Sigmoid colon (tissue), 4 donors: ENCODE measurements at regions not wholly inside any gene's neighbourhood (a gene's known extent, or its start where the extent isn't known, plus 50 kb on each side); places are given as distances from the start of the nearest gene placed in this dataset.

Experiments used
- CTCF ChIP-seq, 4 experiments: fragments of 450-650 bp in 3 of 4; fragments of 200-600 bp in 1 of 4; IDR thresholded peaks; one replicate each; pipeline ENCODE4 v1.5.1; 2016 to 2019; ENCODE audit warnings: antibody characterized with exemption in 4 of 4, mild to moderate bottlenecking in 3 of 4, moderate library complexity in 2 of 4
- EP300 ChIP-seq, 4 donors: sonication (generic); formaldehyde crosslinking; IDR thresholded peaks; one replicate each; pipeline ENCODE4 v1.6.1; 2017; ENCODE audit warnings: antibody characterized with exemption in 4 of 4
- POLR2A ChIP-seq, 2 donors: fragments of 450-650 bp; IDR thresholded peaks; one replicate each; pipeline ENCODE4 v1.6.1; 2016; ENCODE audit warnings: antibody characterized with exemption in 2 of 2, mild to moderate bottlenecking in 2 of 2, moderate library complexity in 2 of 2

DNA sequence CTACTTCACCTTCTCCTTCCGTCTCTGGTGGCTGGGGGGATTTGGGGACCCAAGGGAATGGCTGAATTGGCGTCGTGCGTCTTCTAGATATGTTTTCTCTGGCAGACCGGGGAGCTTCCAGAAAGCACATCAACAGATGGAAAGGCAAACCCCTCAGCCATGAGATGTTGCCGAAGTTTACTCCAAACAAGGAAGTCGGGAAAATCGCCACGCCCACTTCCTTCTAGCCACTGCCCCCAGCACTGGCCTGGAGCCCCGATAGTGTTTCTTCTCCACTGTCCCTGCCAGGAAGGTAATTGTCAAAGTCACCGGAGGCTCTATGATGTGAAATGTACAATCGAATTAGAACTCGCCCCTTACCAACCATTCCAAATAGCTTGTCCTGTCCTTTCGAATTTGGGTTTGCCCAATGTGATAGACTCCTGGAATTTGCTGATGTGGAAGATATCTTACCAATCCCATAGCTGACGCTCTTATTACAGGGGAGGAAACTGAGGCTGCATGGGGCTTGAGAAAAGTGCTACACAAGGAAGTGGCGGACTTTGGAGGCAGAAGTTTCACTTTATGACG is 191.0 kb downstream of the LSM5 start:
- TF ChIP-seq CTCF (IDR thresholded peaks at IDR 0.05): no peak
- no peak for TF ChIP-seq EP300 (IDR thresholded peaks at IDR 0.05)
- no peak for TF ChIP-seq POLR2A (IDR thresholded peaks at IDR 0.05)
